Gastroesophageal sphincter (tissue), 4 donors: ENCODE measurements at regions not wholly inside any gene's neighbourhood (a gene's known extent, or its start where the extent isn't known, plus 50 kb on each side); places are given as distances from the start of the nearest gene placed in this dataset.
"Not testable (repeated sequence)": the region's sequence is repeated elsewhere in the genome, so short reads cannot be mapped to it uniquely, and the experiment has no call there.

Source experiments
- ATAC-seq: fragments of 150-250 bp; one replicate; pipeline ENCODE4 v1.9.1; 2016; ENCODE audit warnings: mild to moderate bottlenecking, moderate library complexity
- H3K27ac ChIP-seq, 4 donors: fragments of 200-600 bp; sonication (generic) in 3 of 4; 1 replicate in 3 of 4; 2 replicates in 1 of 4; pipeline ENCODE4 v1.5.1; 2016 to 2019
- H3K27me3 ChIP-seq: fragments of 200-600 bp; sonication (generic); one replicate; pipeline ENCODE4 v1.5.1; 2019
- H3K36me3 ChIP-seq, 2 donors: fragments of 200-600 bp; sonication (generic); one replicate each; pipeline ENCODE4 v1.5.1; 2019; ENCODE audit warnings: control low read depth in 1 of 2
- H3K4me1 ChIP-seq, 3 donors: fragments of 200-600 bp; sonication (generic); 1 replicate in 2 of 3; 2 replicates in 1 of 3; pipeline ENCODE4 v1.5.1; 2016 to 2019; ENCODE audit warnings: control low read depth in 2 of 3
- H3K4me3 ChIP-seq, 2 donors: fragments of 200-600 bp; sonication (generic); one replicate each; pipeline ENCODE4 v1.5.1; 2019; ENCODE audit warnings: mild to moderate bottlenecking in 1 of 2, moderate library complexity in 1 of 2
- H3K9me3 ChIP-seq, 3 donors: fragments of 200-600 bp; sonication (generic); one replicate each; pipeline ENCODE4 v1.5.1; 2017 to 2019; ENCODE audit warnings: control low read depth in 2 of 3
- CTCF ChIP-seq, 4 experiments: fragments of 200-600 bp in 2 of 4; fragments of 450-650 bp in 2 of 4; sonication (generic) in 1 of 4; IDR thresholded peaks; one replicate each; pipeline ENCODE4 v1.5.1; 2017 to 2019; ENCODE audit warnings: antibody characterized with exemption in 4 of 4, mild to moderate bottlenecking in 2 of 4, moderate library complexity in 2 of 4
- EP300 ChIP-seq: sonication (generic); formaldehyde crosslinking; IDR thresholded peaks from one replicate; pipeline ENCODE4 v1.6.1; 2017; ENCODE audit warnings: antibody characterized with exemption, mild to moderate bottlenecking
- POLR2A ChIP-seq, 2 donors: fragments of 450-650 bp; IDR thresholded peaks; one replicate each; pipeline ENCODE4 v1.6.1; 2017; ENCODE audit warnings: antibody characterized with exemption in 2 of 2, mild to moderate bottlenecking in 2 of 2, moderate library complexity in 1 of 2
- POLR2AphosphoS5 ChIP-seq: sonication (generic); formaldehyde crosslinking; IDR thresholded peaks from one replicate; pipeline ENCODE4 v1.6.1; 2017; ENCODE audit warnings: antibody characterized with exemption
- WGBS, 2 donors: methylation state at CpG; one replicate each; pipeline ENCODE4 v1.1.5; 2018; ENCODE audit warnings: low coverage in 1 of 2; 5-methylcytosine and 5-hydroxymethylcytosine counted together

GRCh38 chr16:85239871-85240270 lies 127.6 kb upstream of the CIBAR2 start:
- no peaks in the 10 kb centered on the region for H3K27me3 ChIP-seq
- H3K4me1 ChIP-seq = peaks cover 0 to 48% (median 26%) of the 10 kb centered on the region in 3 donors
- ATAC-seq = no peak
- WGBS, 2 donors = 73 to 100% methylated on average over 2 to 6 of the region's 8 CpGs
- no peaks in the 10 kb centered on the region for H3K36me3 ChIP-seq
- H3K9me3 ChIP-seq = no peaks in the 10 kb centered on the region
- H3K27ac ChIP-seq = no peak overlapping the region
- TF ChIP-seq CTCF (IDR thresholded peaks at IDR 0.05) = no peak
- TF ChIP-seq POLR2A (IDR thresholded peaks at IDR 0.05) = no peak
- H3K4me3 ChIP-seq = no peak overlapping the region

DNA sequence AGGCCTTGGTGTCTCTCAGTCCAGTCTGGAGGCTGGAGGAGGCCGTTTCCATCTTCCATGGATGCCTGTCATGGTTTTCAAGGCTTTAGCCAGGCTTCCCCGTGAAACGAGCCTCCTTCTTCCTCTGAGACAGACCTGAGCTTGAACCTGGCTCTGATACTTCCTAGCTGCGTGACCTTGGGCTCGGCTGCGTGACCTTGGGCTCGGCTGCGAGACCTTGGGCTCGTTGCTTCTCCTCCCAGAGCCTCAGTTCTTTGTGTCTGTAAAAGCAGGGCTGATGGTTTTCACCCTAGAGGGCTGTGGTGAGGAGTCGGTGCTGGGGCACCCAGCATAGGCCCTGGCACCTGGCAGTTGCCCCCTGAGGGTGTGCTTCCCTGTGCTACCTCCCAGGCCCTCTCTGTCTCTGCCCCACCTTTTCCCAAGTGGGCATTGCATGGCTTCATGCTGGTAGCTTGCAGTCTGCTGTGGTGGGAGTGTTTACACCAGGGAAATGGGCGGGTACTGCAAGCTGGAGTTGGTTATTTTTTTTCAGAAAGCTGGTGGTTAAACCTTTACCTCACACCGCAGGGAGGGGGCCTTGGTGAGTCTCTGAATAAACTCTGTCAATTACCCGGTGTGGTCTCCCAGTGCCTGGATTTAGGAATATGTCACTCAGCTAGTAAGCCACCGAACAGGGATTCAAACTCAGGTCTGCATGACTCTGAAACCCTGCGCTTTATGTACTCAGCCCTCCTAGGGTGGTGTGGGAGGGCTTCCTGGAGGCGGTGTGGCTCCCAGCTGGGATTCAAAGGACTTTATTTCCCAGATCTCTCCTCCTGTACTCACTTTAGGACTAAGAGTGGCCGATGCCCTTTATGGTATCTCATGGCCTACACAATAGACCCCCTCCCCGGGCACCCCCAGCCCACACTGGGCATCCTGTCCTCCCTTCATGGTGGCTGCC lies 129.0 kb upstream of the CIBAR2 start:
- no peak overlapping the region for H3K27ac ChIP-seq
- peaks cover 0 to 43% (median 13%) of the 10 kb centered on the region in 3 donors for H3K4me1 ChIP-seq
- H3K36me3 ChIP-seq = no peaks in the 10 kb centered on the region
- 50 to 100% methylated on average over 3 to 6 of the region's 18 CpGs for WGBS, 2 donors
- no peaks in the 10 kb centered on the region for H3K27me3 ChIP-seq
- ATAC-seq = no peak
- H3K9me3 ChIP-seq = no peaks in the 10 kb centered on the region
- no peak for TF ChIP-seq CTCF (IDR thresholded peaks at IDR 0.05)
- no peak overlapping the region for H3K4me3 ChIP-seq

- ATAC-seq = no peak
- Histone ChIP-seq H3K36me3 (no peaks in the 10 kb centered on the region), H3K4me1 (peaks cover 0 to 34% (median 11%) of the 10 kb centered on the region in 3 donors), H3K27ac (no peak overlapping the region), H3K4me3 (no peak overlapping the region), H3K27me3 (no peaks in the 10 kb centered on the region), H3K9me3 (no peaks in the 10 kb centered on the region)
- TF ChIP-seq EP300 (no peak), POLR2AphosphoS5 (no peak), CTCF (IDR thresholded peaks at IDR 0.05) (no peak), POLR2A (IDR thresholded peaks at IDR 0.05) (no peak)
- 100% methylated on average over 1 of the region's 10 CpGs for WGBS, 2 donors
Measured at GRCh38 chr16:85242140-85242539, 129.9 kb upstream of the CIBAR2 start.

GRCh38 chr16:85243308-85243707 lies 131.0 kb upstream of the CIBAR2 start:
- Histone ChIP-seq H3K4me3 (no peak overlapping the region), H3K27ac (no peak overlapping the region), H3K27me3 (no peaks in the 10 kb centered on the region), H3K4me1 (peaks cover 0 to 22% (median 5%) of the 10 kb centered on the region in 3 donors), H3K36me3 (no peaks in the 10 kb centered on the region), H3K9me3 (no peaks in the 10 kb centered on the region)
- no peak for ATAC-seq
- no peak for TF ChIP-seq CTCF (IDR thresholded peaks at IDR 0.05)
- WGBS, 2 donors = no CpG with 5 or more reads among the region's 12 CpGs

DNA sequence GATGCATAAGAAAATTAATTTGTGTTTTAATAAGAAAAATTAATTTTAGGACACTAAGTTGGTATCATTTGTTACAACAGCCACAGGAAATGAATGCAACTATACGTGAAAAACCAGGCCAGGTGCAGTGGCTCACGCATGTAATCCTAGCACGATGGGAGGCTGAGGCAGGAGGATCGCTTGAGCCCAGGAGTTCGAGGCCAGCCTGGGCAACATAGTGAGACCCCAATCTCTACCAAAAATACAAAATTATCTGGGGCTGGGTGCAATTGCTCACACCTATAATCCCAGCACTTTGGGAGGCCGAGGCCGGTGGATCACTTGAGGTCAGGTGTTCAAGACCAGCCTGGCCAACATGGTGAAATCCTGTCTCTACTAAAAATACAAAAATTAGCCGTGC lies 132.2 kb upstream of the CIBAR2 start:
- H3K27me3 ChIP-seq, H3K36me3 ChIP-seq, ATAC-seq, H3K9me3 ChIP-seq, H3K27ac ChIP-seq, H3K4me3 ChIP-seq: not testable (repeated sequence)
- peaks cover 0 to 16% (median 0%) of the 10 kb centered on the region in 3 donors for H3K4me1 ChIP-seq
- WGBS, 2 donors = 93 to 97% methylated on average over 3 to 8 of the region's 8 CpGs
